ENCODE measurements at regions not wholly inside any gene's neighbourhood (a gene's known extent, or its start where the extent isn't known, plus 50 kb on each side); places are given as distances from the start of the nearest gene placed in this dataset.

DNA sequence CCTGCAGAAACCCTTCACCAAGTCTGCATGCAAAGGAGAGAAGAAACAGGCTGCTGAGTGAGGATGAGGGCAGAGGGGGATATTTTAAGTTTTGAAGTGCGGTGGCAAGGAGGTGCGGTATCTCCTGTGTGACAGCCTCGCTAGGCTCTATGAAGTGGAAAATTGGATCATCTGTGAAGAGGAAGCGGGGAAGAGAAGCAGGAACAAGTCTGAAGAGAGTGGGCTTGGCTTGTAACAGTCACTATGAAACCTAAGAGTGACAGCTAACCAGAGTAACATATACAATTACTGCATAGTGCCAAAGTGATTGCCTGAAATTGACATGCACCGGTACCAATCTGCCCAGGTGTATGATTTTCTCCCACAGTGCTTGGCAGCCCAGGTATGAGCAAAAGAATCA lies 287.5 kb upstream of the KLF14 start:
- no peak for DNase-seq (ENCODE audit: low read depth, low spot score)
- Histone ChIP-seq H3K9me3 (ENCODE audit: control insufficient read depth in 1 of 2, insufficient read depth in 1 of 2, low read depth in 1 of 2, low read length in 2 of 2) (no peaks in the 10 kb centered on the region), H3K27me3 (ENCODE audit: insufficient read depth, low read length) (no peaks in the 10 kb centered on the region), H3K9ac (ENCODE audit: low read length) (no peak overlapping the region), H2AFZ (ENCODE audit: low read depth, low read length, poor library complexity, severe bottlenecking) (no peak overlapping the region), H3K4me2 (ENCODE audit: low read length) (no peak overlapping the region), H3K9me2 (ENCODE audit: insufficient read depth) (no peaks in the 10 kb centered on the region), H3K4me3 (replicated peaks in 1 of 2; ENCODE audit: low read depth in 1 of 2, low read length in 2 of 2) (no peak overlapping the region), H3K4me1 (ENCODE audit: control insufficient read depth in 1 of 2, insufficient read depth in 2 of 2, low read length in 2 of 2) (peaks cover 56 to 59% of the 10 kb centered on the region in 2 experiments), H4K20me1 (ENCODE audit: insufficient read depth) (no peaks in the 10 kb centered on the region), H3K27ac (ENCODE audit: low read depth, low read length) (peak overlapping the region; percentile 43), H3K79me2 (ENCODE audit: insufficient read depth, low read length) (peaks cover 12% of the 10 kb centered on the region; the same call in 1 of the 2 replicates), H3K36me3 (ENCODE audit: control insufficient read depth in 1 of 2, insufficient read depth in 2 of 2, low read length in 2 of 2) (0 out of 4 replicates have a peak, but pooled peaks cover 0 to 6% of the 10 kb centered on the region in 2 experiments)
- BruUV-seq (replicated peaks), result no TSS peak
- ChIA-PET CTCF (no interaction called here), RAD21 (ENCODE audit: low non-redundant PET in 1 of 2, low total read pairs in 2 of 2, uncharacterized antibody in 2 of 2, unreplicated experiment in 2 of 2) (no interaction called here), POLR2A (no interaction called here)
- intact Hi-C loops (cut with micrococcal nuclease), result no loop called here
- no peak for ATAC-seq
- no peak for TF ChIP-seq EZH2 (IDR thresholded peaks at IDR 0.05)
- TF ChIP-seq CEBPB (IDR thresholded peaks at IDR 0.05; ENCODE audit: low read depth), result no peak
- TF ChIP-seq SP1 (IDR thresholded peaks at IDR 0.05; ENCODE audit: low read depth), result no peak
- TF ChIP-seq ELF1 (IDR thresholded peaks at IDR 0.05; ENCODE audit: borderline replicate concordance, low read depth), result no peak
- no peak for TF ChIP-seq ZNF274 (IDR thresholded peaks at IDR 0.05; ENCODE audit: low read depth, low read length)
- TF ChIP-seq, protein P1, sequence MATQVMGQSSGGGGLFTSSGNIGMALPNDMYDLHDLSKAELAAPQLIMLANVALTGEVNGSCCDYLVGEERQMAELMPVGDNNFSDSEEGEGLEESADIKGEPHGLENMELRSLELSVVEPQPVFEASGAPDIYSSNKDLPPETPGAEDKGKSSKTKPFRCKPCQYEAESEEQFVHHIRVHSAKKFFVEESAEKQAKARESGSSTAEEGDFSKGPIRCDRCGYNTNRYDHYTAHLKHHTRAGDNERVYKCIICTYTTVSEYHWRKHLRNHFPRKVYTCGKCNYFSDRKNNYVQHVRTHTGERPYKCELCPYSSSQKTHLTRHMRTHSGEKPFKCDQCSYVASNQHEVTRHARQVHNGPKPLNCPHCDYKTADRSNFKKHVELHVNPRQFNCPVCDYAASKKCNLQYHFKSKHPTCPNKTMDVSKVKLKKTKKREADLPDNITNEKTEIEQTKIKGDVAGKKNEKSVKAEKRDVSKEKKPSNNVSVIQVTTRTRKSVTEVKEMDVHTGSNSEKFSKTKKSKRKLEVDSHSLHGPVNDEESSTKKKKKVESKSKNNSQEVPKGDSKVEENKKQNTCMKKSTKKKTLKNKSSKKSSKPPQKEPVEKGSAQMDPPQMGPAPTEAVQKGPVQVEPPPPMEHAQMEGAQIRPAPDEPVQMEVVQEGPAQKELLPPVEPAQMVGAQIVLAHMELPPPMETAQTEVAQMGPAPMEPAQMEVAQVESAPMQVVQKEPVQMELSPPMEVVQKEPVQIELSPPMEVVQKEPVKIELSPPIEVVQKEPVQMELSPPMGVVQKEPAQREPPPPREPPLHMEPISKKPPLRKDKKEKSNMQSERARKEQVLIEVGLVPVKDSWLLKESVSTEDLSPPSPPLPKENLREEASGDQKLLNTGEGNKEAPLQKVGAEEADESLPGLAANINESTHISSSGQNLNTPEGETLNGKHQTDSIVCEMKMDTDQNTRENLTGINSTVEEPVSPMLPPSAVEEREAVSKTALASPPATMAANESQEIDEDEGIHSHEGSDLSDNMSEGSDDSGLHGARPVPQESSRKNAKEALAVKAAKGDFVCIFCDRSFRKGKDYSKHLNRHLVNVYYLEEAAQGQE (IDR thresholded peaks at IDR 0.05; ENCODE audit: low read depth), result no peak
- TF ChIP-seq, protein P2, sequence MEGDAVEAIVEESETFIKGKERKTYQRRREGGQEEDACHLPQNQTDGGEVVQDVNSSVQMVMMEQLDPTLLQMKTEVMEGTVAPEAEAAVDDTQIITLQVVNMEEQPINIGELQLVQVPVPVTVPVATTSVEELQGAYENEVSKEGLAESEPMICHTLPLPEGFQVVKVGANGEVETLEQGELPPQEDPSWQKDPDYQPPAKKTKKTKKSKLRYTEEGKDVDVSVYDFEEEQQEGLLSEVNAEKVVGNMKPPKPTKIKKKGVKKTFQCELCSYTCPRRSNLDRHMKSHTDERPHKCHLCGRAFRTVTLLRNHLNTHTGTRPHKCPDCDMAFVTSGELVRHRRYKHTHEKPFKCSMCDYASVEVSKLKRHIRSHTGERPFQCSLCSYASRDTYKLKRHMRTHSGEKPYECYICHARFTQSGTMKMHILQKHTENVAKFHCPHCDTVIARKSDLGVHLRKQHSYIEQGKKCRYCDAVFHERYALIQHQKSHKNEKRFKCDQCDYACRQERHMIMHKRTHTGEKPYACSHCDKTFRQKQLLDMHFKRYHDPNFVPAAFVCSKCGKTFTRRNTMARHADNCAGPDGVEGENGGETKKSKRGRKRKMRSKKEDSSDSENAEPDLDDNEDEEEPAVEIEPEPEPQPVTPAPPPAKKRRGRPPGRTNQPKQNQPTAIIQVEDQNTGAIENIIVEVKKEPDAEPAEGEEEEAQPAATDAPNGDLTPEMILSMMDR (IDR thresholded peaks at IDR 0.05 in 2 of 3, conservative IDR thresholded peaks at IDR 0.05 in 1 of 3; ENCODE audit: borderline replicate concordance in 1 of 3, insufficient read depth in 1 of 3, low read depth in 2 of 3, low read length in 2 of 3), result no peak
- TF ChIP-seq, protein P3, sequence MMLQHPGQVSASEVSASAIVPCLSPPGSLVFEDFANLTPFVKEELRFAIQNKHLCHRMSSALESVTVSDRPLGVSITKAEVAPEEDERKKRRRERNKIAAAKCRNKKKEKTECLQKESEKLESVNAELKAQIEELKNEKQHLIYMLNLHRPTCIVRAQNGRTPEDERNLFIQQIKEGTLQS (IDR thresholded peaks at IDR 0.05), result no peak
- no peak for TF ChIP-seq EGR1 (IDR thresholded peaks at IDR 0.05; ENCODE audit: low read depth)
- TF ChIP-seq YY1 (IDR thresholded peaks at IDR 0.05; ENCODE audit: extremely low read depth, insufficient replicate concordance, low read depth, low read length), result no peak
- no peak for TF ChIP-seq EZH2phosphoT487 (IDR thresholded peaks at IDR 0.05; ENCODE audit: borderline replicate concordance)
- no peak for TF ChIP-seq POLR2AphosphoS5 (IDR thresholded peaks at IDR 0.05; ENCODE audit: low read depth, low read length)
- TF ChIP-seq JUND (IDR thresholded peaks at IDR 0.05), result no peak
- TF ChIP-seq ZBTB33 (IDR thresholded peaks at IDR 0.05; ENCODE audit: extremely low read depth, insufficient replicate concordance, low read length), result no peak
- no peak for TF ChIP-seq ZFX (IDR thresholded peaks at IDR 0.05)
- no peak for TF ChIP-seq TCF7L2 (IDR thresholded peaks at IDR 0.05; ENCODE audit: borderline replicate concordance, extremely low read depth, insufficient read depth, insufficient read length)
